Right renal cortex interstitium (tissue), 3 donors: ENCODE measurements at regions not wholly inside any gene's neighbourhood (a gene's known extent, or its start where the extent isn't known, plus 50 kb on each side); places are given as distances from the start of the nearest gene placed in this dataset.

Experiments used
- DNase-seq, 3 donors: peaks; one replicate each; pipeline ENCODE4 v3.0.0-alpha.2; 2013; ENCODE audit warnings: low read depth in 3 of 3, low spot score in 2 of 3

DNA sequence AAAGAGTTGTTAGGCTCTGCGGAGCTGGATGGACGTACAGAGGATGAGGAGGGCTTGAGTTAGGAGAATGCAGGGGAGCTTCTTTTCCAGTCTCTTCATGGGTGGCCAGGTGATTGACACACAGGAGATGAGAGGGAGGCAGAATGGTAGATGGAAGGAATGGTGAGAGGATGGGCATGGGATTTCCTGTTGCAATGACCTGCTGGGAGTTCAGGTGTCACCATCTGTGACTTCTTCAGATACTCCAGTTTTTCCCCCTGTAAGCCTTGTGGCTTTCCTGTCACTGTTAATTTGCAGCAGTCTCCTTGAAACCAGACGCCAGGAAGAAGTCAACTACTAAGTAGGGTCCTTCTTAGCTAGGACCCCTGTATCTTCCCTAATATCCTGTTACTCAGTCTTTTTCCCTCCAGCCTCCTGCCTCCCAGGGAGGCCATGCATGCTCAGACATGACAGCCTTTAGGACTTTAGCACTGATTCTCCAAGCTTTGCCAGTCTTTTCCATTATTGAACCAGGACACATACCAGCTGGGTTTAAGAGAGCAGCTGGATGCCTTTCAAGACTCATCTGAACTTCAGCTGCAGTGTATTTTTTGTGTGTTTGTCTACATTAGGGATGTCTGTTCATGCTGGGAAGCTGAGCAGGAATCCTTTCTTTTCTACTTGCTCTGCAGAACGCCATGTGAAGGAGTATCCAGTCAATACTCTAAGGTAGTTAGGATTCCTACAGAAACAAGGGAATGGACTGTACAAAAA is 67.2 kb upstream of the CD180 start:
- no peak for DNase-seq

GRCh38 chr5:67262956-67263355 is 66.4 kb upstream of the CD180 start:
- no peak for DNase-seq

DNA sequence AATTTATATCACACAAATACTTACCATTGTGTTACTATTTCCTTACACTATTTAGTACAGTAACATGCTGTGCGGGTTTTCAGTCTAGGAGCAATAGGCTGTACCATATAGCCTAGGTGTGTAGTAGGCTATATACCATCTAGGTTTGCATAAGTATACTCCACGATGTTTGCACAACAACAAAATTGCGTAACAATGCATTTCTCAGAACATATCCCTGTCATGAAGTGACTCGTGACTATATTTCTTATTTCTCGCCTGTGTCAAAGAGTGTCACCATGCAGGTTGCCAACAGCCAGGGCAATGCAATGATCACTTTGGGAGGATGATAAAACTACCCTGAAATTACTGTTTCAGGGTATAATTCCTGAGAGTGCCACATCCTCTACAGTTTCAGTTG is 65.6 kb upstream of the CD180 start:
- DNase-seq: no peak

DNA sequence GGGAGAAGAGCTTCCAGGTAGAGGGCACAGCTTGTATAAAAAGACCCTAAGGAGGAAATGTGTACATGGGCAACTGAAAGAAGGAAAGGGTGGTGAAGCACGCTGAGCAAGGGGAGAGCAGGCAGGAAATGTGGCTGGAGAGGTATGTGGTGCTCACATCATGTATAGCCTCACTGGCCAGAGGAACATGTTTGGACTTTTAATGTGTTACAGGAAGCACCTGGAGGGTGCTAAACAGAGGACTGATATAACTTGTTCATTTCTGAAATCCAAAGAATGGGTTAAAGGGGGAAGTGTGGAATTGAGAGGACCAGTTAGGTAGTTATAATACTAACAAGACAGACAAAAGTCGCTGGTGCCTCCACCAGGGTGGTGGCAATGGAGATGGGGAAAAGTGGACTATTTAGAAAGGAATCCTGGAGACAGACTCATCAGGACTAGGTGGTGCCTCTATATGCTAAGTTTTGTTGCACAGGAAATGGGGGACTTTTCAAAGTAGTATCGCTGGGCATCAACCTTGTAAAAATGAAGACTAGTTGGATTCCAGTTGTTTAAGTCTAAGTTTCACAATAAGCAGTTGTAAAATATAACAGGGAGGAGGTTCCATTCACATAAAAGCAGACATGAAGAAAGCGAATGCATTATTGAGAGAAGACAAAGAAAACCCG is 63.1 kb upstream of the CD180 start:
- no peak for DNase-seq

GRCh38 chr5:67257500-67257899 is 60.9 kb upstream of the CD180 start:
- DNase-seq: no peak

GRCh38 chr5:67257077-67257476 is 60.5 kb upstream of the CD180 start:
- DNase-seq: no peak

DNA sequence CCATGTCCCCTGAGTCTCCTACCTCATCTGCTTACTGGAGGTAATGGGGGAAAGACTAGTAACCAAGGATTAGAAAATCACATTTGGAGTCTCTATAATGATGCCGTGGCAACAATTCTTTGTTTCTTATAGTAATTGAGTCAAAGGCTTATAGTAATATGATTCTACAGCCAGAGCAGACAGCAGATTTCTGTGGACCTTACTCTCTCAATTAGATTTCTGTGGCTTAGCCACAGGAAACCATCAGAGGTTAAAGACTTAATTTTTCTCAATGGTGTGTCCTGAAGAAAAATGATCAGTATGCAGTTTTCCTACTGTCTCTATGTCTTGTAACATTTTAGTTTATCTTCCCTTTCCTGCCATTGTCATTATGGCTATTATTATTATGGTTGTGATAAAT is 59.3 kb upstream of the CD180 start:
- DNase-seq: no peak

DNA sequence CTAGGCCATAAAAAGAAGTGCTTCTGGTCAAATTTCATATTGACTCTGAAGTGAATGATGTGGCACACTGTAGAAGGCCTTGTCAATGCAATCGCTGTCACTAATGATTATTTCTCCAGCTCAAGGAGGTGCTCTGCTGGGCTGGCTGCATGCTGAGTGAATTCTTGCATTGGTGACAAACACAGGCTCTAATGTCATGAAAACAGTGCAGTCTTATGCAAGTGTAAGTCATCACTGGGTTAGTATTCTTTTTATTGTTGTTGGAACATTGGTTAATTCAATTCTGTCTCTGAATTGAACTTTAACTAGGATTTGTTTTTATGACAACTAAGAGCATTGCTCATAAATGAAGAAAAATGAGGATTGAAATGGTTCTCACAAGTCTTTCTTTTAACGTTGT is 57.3 kb upstream of the CD180 start:
- no peak for DNase-seq

DNA sequence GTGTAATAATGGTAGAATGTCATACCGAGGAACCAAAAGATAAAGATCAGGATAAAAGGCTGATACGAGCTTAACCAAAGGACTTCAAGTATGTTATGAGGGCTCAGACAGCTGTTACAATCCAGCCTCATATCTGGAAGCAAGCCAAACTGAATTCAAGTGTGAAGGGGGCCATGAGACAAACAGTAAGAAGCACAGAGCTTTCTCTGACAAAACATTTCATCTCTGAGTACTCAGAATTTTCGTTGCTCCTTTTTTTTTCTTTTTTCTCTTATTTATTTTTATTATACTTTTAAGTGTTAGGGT is 52.9 kb upstream of the CD180 start:
- DNase-seq: no peak

- DNase-seq: no peak
These were observed 52.3 kb upstream of the CD180 start for GRCh38 chr5:67248703-67249589.

DNA sequence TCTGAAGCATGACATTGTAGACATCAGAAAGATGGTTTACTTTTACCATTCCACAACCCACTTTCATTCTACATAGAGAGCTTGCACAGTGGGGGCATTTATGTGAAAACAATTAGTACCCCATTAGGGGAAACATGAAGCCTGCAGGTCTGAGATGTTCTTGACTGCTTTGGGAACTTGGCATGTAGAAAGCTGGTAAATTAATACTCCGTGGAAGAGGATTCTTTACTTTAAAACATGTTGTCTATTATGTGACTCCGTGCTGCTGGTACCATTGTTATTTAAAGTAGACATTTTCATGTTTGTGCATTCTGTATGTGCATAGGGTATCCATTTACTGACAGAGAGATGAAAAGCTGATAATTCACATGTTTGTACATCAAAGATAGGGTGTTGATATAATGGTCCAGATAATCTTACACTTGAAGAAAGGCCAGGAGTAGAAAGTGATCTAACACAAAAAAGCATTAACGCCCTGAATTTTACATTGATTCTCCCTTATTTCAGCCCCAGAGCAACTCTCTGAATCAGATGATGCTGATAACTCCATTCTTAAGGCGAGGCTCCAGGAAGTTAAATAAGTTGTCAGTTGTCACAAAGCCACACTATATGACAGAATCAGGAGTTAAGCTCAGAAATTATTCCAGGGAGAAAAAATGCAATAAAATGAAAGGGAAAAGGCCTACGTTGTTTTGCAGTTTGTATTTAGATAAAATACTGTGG is 50.1 kb upstream of the CD180 start:
- DNase-seq: no peak
